HL-60 (cell line): ENCODE measurements at regions not wholly inside any gene's neighbourhood (a gene's known extent, or its start where the extent isn't known, plus 50 kb on each side); places are given as distances from the start of the nearest gene placed in this dataset.
"Not testable (repeated sequence)": the region's sequence is repeated elsewhere in the genome, so short reads cannot be mapped to it uniquely, and the experiment has no call there.

Experiments used
- GABPA ChIP-seq: IDR thresholded peaks from 2 replicates; pipeline ENCODE4 v1.6.1; 2012; ENCODE audit warnings: low read depth
- TF ChIP-seq, protein P1 (sequence below): IDR thresholded peaks from one replicate; pipeline ENCODE4 v1.5.1; 2011; ENCODE audit warnings: low read length, control low read depth, inconsistent platforms; ENCODE audit not compliant: insufficient read depth

GRCh38 chr1:157205982-157206381 is 67.8 kb upstream of the ETV3 start:
- TF ChIP-seq, protein P1, sequence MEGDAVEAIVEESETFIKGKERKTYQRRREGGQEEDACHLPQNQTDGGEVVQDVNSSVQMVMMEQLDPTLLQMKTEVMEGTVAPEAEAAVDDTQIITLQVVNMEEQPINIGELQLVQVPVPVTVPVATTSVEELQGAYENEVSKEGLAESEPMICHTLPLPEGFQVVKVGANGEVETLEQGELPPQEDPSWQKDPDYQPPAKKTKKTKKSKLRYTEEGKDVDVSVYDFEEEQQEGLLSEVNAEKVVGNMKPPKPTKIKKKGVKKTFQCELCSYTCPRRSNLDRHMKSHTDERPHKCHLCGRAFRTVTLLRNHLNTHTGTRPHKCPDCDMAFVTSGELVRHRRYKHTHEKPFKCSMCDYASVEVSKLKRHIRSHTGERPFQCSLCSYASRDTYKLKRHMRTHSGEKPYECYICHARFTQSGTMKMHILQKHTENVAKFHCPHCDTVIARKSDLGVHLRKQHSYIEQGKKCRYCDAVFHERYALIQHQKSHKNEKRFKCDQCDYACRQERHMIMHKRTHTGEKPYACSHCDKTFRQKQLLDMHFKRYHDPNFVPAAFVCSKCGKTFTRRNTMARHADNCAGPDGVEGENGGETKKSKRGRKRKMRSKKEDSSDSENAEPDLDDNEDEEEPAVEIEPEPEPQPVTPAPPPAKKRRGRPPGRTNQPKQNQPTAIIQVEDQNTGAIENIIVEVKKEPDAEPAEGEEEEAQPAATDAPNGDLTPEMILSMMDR = not testable (repeated sequence)
- TF ChIP-seq GABPA = not testable (repeated sequence)
